ENCODE measurements at regions not wholly inside any gene's neighbourhood (a gene's known extent, or its start where the extent isn't known, plus 50 kb on each side); places are given as distances from the start of the nearest gene placed in this dataset.

DNA sequence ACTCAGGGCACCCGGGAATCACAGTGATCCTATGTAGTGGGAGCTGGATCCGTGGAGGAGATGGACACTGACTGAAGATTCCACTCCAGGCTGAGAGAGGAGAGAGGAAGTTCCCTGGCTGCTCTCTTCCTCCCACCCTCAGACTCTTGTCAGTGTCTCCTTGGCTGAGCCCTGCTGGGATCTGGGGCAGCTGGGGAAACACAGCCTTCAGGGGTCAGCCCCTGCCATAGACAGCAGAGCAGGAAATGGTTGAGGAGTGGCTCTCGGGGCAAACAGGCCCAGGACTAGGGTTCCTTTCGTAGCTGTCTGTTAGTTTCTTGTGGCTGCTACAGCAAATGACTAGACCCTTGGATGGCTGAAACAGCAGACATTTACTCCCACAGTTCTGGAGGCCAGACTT, 174.4 kb upstream of the BMPER start:
- Histone ChIP-seq H3K9me3 (ENCODE audit: control insufficient read depth, insufficient read depth, low read length) (no peaks in the 10 kb centered on the region; the same call in 1 of the 2 replicates), H3K27ac (ENCODE audit: low read depth, low read length) (no peak overlapping the region), H3K27me3 (ENCODE audit: control insufficient read depth, insufficient read depth, low read length) (peaks cover 13% of the 10 kb centered on the region), H3K4me3 (ENCODE audit: low read depth, low read length) (no peak overlapping the region)
- TF ChIP-seq, protein P1, sequence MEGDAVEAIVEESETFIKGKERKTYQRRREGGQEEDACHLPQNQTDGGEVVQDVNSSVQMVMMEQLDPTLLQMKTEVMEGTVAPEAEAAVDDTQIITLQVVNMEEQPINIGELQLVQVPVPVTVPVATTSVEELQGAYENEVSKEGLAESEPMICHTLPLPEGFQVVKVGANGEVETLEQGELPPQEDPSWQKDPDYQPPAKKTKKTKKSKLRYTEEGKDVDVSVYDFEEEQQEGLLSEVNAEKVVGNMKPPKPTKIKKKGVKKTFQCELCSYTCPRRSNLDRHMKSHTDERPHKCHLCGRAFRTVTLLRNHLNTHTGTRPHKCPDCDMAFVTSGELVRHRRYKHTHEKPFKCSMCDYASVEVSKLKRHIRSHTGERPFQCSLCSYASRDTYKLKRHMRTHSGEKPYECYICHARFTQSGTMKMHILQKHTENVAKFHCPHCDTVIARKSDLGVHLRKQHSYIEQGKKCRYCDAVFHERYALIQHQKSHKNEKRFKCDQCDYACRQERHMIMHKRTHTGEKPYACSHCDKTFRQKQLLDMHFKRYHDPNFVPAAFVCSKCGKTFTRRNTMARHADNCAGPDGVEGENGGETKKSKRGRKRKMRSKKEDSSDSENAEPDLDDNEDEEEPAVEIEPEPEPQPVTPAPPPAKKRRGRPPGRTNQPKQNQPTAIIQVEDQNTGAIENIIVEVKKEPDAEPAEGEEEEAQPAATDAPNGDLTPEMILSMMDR (IDR thresholded peaks at IDR 0.05; ENCODE audit: low read depth, low read length): no peak
- no peak for DNase-seq (ENCODE audit: low read depth, low spot score)
- POLR2A ChIA-PET: no interaction called here
- CTCF ChIA-PET: interaction anchor here (0.6 kb wide), 1 partner anchor 429 kb away, joined by 3 read pairs; no protein-coding TSS in a partner anchor

DNA sequence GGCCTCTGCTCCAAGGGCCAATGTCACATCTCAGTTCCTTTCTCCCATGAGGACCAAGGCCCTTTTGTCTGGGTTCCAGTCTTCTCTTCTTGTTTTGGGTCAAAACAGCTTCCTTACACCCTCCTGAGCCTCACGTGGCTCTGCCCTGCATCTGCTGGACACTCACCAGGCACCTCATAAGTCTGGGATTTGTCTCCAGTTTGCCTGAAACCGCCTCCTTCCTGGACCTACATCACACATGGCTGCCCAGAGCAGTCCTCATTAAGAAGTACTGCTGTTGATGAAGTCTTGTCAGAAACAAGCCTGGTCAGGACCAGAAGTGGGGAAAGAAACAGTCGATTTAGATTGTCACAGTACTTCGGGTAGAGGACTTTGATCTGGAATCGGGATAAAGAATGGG, 173.4 kb upstream of the BMPER start:
- POLR2A ChIA-PET: no interaction called here

DNA sequence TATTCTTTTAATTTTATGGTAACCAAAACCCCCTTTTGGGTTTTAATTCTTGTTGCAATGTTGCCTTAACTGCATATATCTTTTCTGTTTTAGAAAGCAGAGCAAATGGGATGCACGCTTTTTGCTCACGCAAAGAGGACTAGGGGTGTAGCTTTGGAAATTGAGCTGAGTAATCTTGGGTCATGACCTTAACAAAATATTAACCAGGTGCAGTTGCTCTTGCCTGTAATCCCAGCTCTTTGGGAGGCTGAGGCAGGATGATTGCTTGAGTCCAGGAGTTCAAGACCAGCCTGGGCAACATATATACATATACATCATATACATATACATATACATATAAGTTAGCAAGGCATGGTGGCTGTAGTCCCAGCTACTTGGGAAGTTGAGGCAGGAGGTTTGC, 172.9 kb upstream of the BMPER start:
- CTCF ChIA-PET: interaction anchor here (0.7 to 1.2 kb wide), 2 partner anchors 250 to 489 kb away, joined by 3 read pairs; no protein-coding TSS in a partner anchor
- DNase-seq (ENCODE audit: low read depth, low spot score): no peak
- Histone ChIP-seq H3K27me3 (ENCODE audit: control insufficient read depth, insufficient read depth, low read length) (peaks cover 13% of the 10 kb centered on the region), H3K27ac (ENCODE audit: low read depth, low read length) (no peak overlapping the region), H3K9me3 (ENCODE audit: control insufficient read depth, insufficient read depth, low read length) (no peaks in the 10 kb centered on the region), H3K4me3 (ENCODE audit: low read depth, low read length) (no peak overlapping the region)
- TF ChIP-seq, protein P1 (IDR thresholded peaks at IDR 0.05; ENCODE audit: low read depth, low read length): no peak
- POLR2A ChIA-PET: no interaction called here

More for the DNA sequence above, 173.4 kb upstream of the BMPER start:
- Histone ChIP-seq H3K27me3 (ENCODE audit: control insufficient read depth, insufficient read depth, low read length) (peaks cover 13% of the 10 kb centered on the region), H3K4me3 (ENCODE audit: low read depth, low read length) (no peak overlapping the region), H3K9me3 (ENCODE audit: control insufficient read depth, insufficient read depth, low read length) (no peaks in the 10 kb centered on the region), H3K27ac (ENCODE audit: low read depth, low read length) (no peak overlapping the region)
- TF ChIP-seq, protein P1 (IDR thresholded peaks at IDR 0.05; ENCODE audit: low read depth, low read length): no peak
- DNase-seq (ENCODE audit: low read depth, low spot score): no peak
- CTCF ChIA-PET: interaction anchor here (0.7 to 1.2 kb wide), 2 partner anchors 250 to 489 kb away, joined by 3 read pairs; no protein-coding TSS in a partner anchor

DNA sequence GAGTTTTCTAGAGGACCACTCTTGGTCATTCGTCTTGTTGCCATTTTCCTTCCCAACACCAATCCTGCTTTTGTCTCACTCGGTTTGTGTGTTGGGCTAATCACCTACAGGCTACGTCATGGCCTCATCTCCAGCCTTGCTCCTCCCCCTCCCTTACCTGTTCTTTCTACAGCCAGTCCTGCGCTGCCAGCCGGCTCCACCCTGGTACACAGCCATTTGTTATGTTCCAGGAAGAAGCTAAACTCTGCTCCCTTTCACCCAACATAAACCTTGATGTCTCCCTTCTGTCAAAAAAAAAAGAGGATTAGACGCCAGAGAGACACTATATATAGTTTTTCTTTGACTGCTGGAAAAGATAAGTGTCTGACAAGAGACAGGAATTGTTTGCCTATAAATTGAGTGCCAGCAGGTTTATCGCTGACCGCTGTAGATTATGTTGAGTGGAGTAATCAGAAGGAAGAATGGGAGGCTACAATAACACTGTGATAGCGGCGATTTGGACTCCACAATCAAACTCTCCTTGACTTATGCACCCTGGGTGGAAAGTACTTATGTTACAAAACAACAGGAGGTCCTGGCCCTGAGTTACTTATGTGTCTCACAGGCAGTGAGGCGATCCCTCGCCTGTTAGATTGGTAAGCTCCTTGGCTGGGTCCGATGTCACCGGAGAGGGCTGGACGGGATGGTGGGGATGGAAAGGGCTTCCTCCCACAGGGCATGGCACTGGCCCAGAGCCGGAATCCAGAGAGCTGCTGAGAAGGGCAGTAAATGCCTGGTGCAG, 171.3 kb upstream of the BMPER start:
- CTCF ChIA-PET: no interaction called here
- no peaks in the 10 kb centered on the region for H3K9me3 ChIP-seq (ENCODE audit: control insufficient read depth, insufficient read depth, low read length)

DNA sequence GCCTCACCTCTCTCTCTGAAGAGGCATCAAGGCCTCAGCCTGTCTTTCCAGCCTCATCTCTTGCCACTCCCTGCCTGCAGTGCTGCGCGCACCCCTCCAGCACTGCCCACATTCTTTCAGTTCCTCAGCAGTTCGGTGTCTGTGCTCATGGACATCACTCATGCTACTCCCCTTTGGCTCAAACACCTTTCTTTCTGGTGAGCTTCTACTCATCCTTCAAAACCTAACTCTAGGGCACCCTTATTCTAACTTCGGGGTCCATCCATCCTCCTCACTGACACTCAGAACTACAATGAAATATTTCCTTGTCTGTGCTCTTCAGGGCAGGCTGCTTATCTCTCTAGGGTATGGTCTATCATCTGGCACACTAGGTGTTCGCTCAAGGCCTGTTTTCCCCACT, 169.9 kb upstream of the BMPER start:
- no peak for DNase-seq (ENCODE audit: low read depth, low spot score)
- no peak overlapping the region for H3K4me3 ChIP-seq (ENCODE audit: low read depth, low read length)
- H3K9me3 ChIP-seq (ENCODE audit: control insufficient read depth, insufficient read depth, low read length): no peaks in the 10 kb centered on the region
- ChIA-PET CTCF (no interaction called here), POLR2A (no interaction called here)
- H3K27ac ChIP-seq (ENCODE audit: low read depth, low read length): no peak overlapping the region
- TF ChIP-seq, protein P1 (IDR thresholded peaks at IDR 0.05; ENCODE audit: low read depth, low read length): no peak
- peaks cover 9% of the 10 kb centered on the region for H3K27me3 ChIP-seq (ENCODE audit: control insufficient read depth, insufficient read depth, low read length)

More for the DNA sequence above, 171.3 kb upstream of the BMPER start:
- POLR2A ChIA-PET: no interaction called here
- H3K4me3 ChIP-seq (ENCODE audit: low read depth, low read length): no peak overlapping the region
- H3K27ac ChIP-seq (ENCODE audit: low read depth, low read length): no peak overlapping the region
- TF ChIP-seq, protein P1 (IDR thresholded peaks at IDR 0.05; ENCODE audit: low read depth, low read length): no peak
- peaks cover 11% of the 10 kb centered on the region for H3K27me3 ChIP-seq (ENCODE audit: control insufficient read depth, insufficient read depth, low read length)
- no peak for DNase-seq (ENCODE audit: low read depth, low spot score)

All from AG04450 (cell line).